H9 (cell line): ENCODE measurements at regions not wholly inside any gene's neighbourhood (a gene's known extent, or its start where the extent isn't known, plus 50 kb on each side); places are given as distances from the start of the nearest gene placed in this dataset.

ENCODE experiments used
- DNase-seq: peaks from one replicate; pipeline ENCODE4 v3.0.0-alpha.2; 2017
- H2AFZ ChIP-seq: one replicate; pipeline ENCODE4 v1.6.1; 2013; ENCODE audit warnings: mild to moderate bottlenecking, low read length, control low read depth, moderate library complexity
- H2AK5ac ChIP-seq: 2 replicates; pipeline ENCODE4 v1.6.1; 2013; ENCODE audit warnings: low read length, control low read depth, mixed read lengths; ENCODE audit not compliant: insufficient read length
- H2BK120ac ChIP-seq: one replicate; pipeline ENCODE4 v1.6.1; 2013; ENCODE audit warnings: low read depth, mild to moderate bottlenecking, low read length, control low read depth, inconsistent platforms; ENCODE audit not compliant: poor library complexity, severe bottlenecking
- H2BK12ac ChIP-seq: 2 replicates; pipeline ENCODE4 v1.6.1; 2013; ENCODE audit warnings: low read length, control low read depth, mixed read lengths, low read depth; ENCODE audit not compliant: insufficient read length
- H2BK15ac ChIP-seq: 2 replicates; pipeline ENCODE4 v1.6.1; 2013; ENCODE audit warnings: low read depth, low read length, control low read depth
- H2BK20ac ChIP-seq: one replicate; pipeline ENCODE4 v1.6.1; 2013; ENCODE audit warnings: low read depth, mild to moderate bottlenecking, low read length, control low read depth, inconsistent platforms; ENCODE audit not compliant: poor library complexity, severe bottlenecking
- H2BK5ac ChIP-seq: 2 replicates; pipeline ENCODE4 v1.6.1; 2013; ENCODE audit warnings: low read length, control low read depth, mixed read lengths; ENCODE audit not compliant: insufficient read length
- H3K14ac ChIP-seq: 2 replicates; pipeline ENCODE4 v1.6.1; 2013; ENCODE audit warnings: low read length, control low read depth; ENCODE audit not compliant: insufficient read depth
- H3K18ac ChIP-seq: 2 replicates; pipeline ENCODE4 v1.6.1; 2013; ENCODE audit warnings: low read depth, mild to moderate bottlenecking, mixed read lengths, low read length, control low read depth; ENCODE audit not compliant: insufficient read length
- H3K23ac ChIP-seq: 2 replicates; pipeline ENCODE4 v1.6.1; 2013; ENCODE audit warnings: low read length, control low read depth, mixed read lengths, low read depth; ENCODE audit not compliant: insufficient read length
- H3K23me2 ChIP-seq: 2 replicates; pipeline ENCODE4 v1.6.1; 2013; ENCODE audit warnings: low read depth, mild to moderate bottlenecking, mixed read lengths, low read length, control low read depth; ENCODE audit not compliant: insufficient read length, poor library complexity, severe bottlenecking
- H3K27ac ChIP-seq: 2 replicates; pipeline ENCODE4 v1.5.1; 2013; ENCODE audit warnings: low read length, control low read depth, mixed read lengths, low read depth; ENCODE audit not compliant: insufficient read length
- H3K27me3 ChIP-seq: 2 replicates; pipeline ENCODE4 v1.6.1; 2013; ENCODE audit warnings: low read length, control low read depth, inconsistent platforms; ENCODE audit not compliant: insufficient read depth
- H3K4ac ChIP-seq: 2 replicates; pipeline ENCODE4 v1.6.1; 2013; ENCODE audit warnings: low read depth, mild to moderate bottlenecking, control low read depth, inconsistent platforms, low read length, moderate library complexity
- H3K4me1 ChIP-seq: 2 replicates; pipeline ENCODE4 v1.6.1; 2013; ENCODE audit warnings: low read length, control low read depth, inconsistent platforms; ENCODE audit not compliant: insufficient read depth
- H3K4me2 ChIP-seq: 2 replicates; pipeline ENCODE4 v1.6.1; 2013; ENCODE audit warnings: low read length, control low read depth, mixed read lengths; ENCODE audit not compliant: insufficient read length, insufficient read depth
- H3K56ac ChIP-seq: 2 replicates; pipeline ENCODE4 v1.6.1; 2013; ENCODE audit warnings: low read depth, mild to moderate bottlenecking, mixed read lengths, low read length, control low read depth; ENCODE audit not compliant: insufficient read length
- H3K79me1 ChIP-seq: 2 replicates; pipeline ENCODE4 v1.6.1; 2013; ENCODE audit warnings: low read depth, mild to moderate bottlenecking, moderate library complexity, low read length, control low read depth, inconsistent platforms; ENCODE audit not compliant: insufficient read depth, poor library complexity, severe bottlenecking
- H3K79me2 ChIP-seq: 2 replicates; pipeline ENCODE4 v1.6.1; 2013; ENCODE audit warnings: low read length, control low read depth, inconsistent platforms; ENCODE audit not compliant: insufficient read depth
- H3K9ac ChIP-seq: 2 replicates; pipeline ENCODE4 v1.6.1; 2013; ENCODE audit warnings: low read length, control low read depth, mixed read lengths; ENCODE audit not compliant: insufficient read length; ENCODE audit errors: extremely low read depth
- H3K9me3 ChIP-seq: one replicate; pipeline ENCODE4 v1.6.1; 2013; ENCODE audit warnings: low read depth, low read length, inconsistent platforms; ENCODE audit not compliant: control insufficient read depth
- H3T11ph ChIP-seq: one replicate; pipeline ENCODE4 v1.6.1; 2013; ENCODE audit warnings: mild to moderate bottlenecking, low read length, control low read depth, inconsistent platforms
- H4K20me1 ChIP-seq: one replicate; pipeline ENCODE4 v1.6.1; 2013; ENCODE audit not compliant: control insufficient read depth, insufficient read length, insufficient read depth
- H4K5ac ChIP-seq: 2 replicates; pipeline ENCODE4 v1.6.1; 2013; ENCODE audit warnings: low read depth, mild to moderate bottlenecking, mixed read lengths, low read length, control low read depth; ENCODE audit not compliant: insufficient read length
- H4K8ac ChIP-seq: replicated peaks from 2 replicates; pipeline ENCODE4 v1.6.1; 2013; ENCODE audit warnings: low read length, control low read depth, mixed read lengths, low read depth; ENCODE audit not compliant: insufficient read length
- H4K91ac ChIP-seq: 2 replicates; pipeline ENCODE4 v1.6.1; 2013; ENCODE audit warnings: low read depth, mild to moderate bottlenecking, moderate library complexity, mixed read lengths, low read length, control low read depth; ENCODE audit not compliant: insufficient read length
- H3K27ac Mint-ChIP-seq, 3 experiments: 2 replicates in 2 of 3; 3 replicates in 1 of 3; pipeline ENCODE4 v1.8.0; 2020 to 2021; ENCODE audit warnings: mixed read lengths in 3 of 3, mild to moderate bottlenecking in 1 of 3, moderate library complexity in 1 of 3
- H3K27me3 Mint-ChIP-seq: 2 replicates; pipeline ENCODE4 v1.8.0; 2021; ENCODE audit warnings: low read depth, mild to moderate bottlenecking, moderate library complexity, mixed read lengths
- H3K36me3 Mint-ChIP-seq, 3 experiments: 2 replicates in 2 of 3; 3 replicates in 1 of 3; pipeline ENCODE4 v1.8.0; 2020 to 2021; ENCODE audit warnings: low read depth in 3 of 3, mixed read lengths in 3 of 3; ENCODE audit not compliant: insufficient read depth in 1 of 3
- H3K4me1 Mint-ChIP-seq, 2 experiments: 2 replicates each; pipeline ENCODE4 v1.8.0; 2020; ENCODE audit warnings: mixed read lengths in 2 of 2
- H3K4me3 Mint-ChIP-seq, 2 experiments: 2 replicates in 1 of 2; 3 replicates in 1 of 2; pipeline ENCODE4 v1.8.0; 2020 to 2021; ENCODE audit warnings: mild to moderate bottlenecking in 2 of 2, mixed read lengths in 2 of 2, moderate library complexity in 1 of 2
- H3K9me3 Mint-ChIP-seq, 2 experiments: 2 replicates in 1 of 2; 3 replicates in 1 of 2; pipeline ENCODE4 v1.8.0; 2020; ENCODE audit warnings: mild to moderate bottlenecking in 2 of 2, mixed read lengths in 2 of 2, moderate library complexity in 1 of 2
- CTCF ChIP-seq: fragments of 200-600 bp; sonication (generic); conservative IDR thresholded peaks from 3 replicates; pipeline ENCODE4 v1.8.0; 2021; ENCODE audit warnings: antibody characterized with exemption, mild to moderate bottlenecking
- WGBS: extraction: QIAGEN DNeasy Blood & Tissue Kit; methylation state at CpG from one replicate; pipeline ENCODE4 v1.1.7; 2013; ENCODE audit warnings: missing lambda C conversion rate, low lambda C conversion rate, mixed read lengths; ENCODE audit not compliant: insufficient read length; ENCODE audit errors: extremely low coverage; 5-methylcytosine and 5-hydroxymethylcytosine counted together

- Mint-ChIP-seq H3K9me3 (peaks cover 3 to 8% of the 10 kb centered on the region in 2 experiments; a peak in 4 of 5 replicates), H3K4me3 (no peak overlapping the region), H3K36me3 (peaks cover 0 to 4% (median 0%) of the 10 kb centered on the region in 3 experiments; a peak in 1 of 7 replicates), H3K27ac (no peak overlapping the region), H3K27me3 (no peaks in the 10 kb centered on the region; the same call in 1 of the 2 replicates), H3K4me1 (no peaks in the 10 kb centered on the region)
- H3K56ac ChIP-seq, result no peak overlapping the region
- H4K20me1 ChIP-seq, result no peaks in the 10 kb centered on the region
- H2BK12ac ChIP-seq, result no peak overlapping the region
- no peak overlapping the region for H2BK20ac ChIP-seq
- H3K18ac ChIP-seq, result no peak overlapping the region
- no peak overlapping the region for H2AK5ac ChIP-seq
- no peak for TF ChIP-seq CTCF
- no peak overlapping the region for H3K27ac ChIP-seq
- H3K4ac ChIP-seq, result no peak overlapping the region
- H4K5ac ChIP-seq, result no peak overlapping the region
- no peak overlapping the region for H3K23ac ChIP-seq
- no peaks in the 10 kb centered on the region for H3K4me1 ChIP-seq
- no peak overlapping the region for H3K14ac ChIP-seq
- H4K91ac ChIP-seq, result no peak overlapping the region
- no peaks in the 10 kb centered on the region for H3K79me1 ChIP-seq
- H3K9ac ChIP-seq, result no peak overlapping the region
- H2BK120ac ChIP-seq, result no peak overlapping the region
- H4K8ac ChIP-seq, result no peak overlapping the region
- H3K79me2 ChIP-seq, result no peaks in the 10 kb centered on the region
- H2AFZ ChIP-seq, result no peak overlapping the region
- no CpG with 5 or more reads among the region's 3 CpGs for WGBS
- H3K9me3 ChIP-seq, result no peaks in the 10 kb centered on the region
- DNase-seq, result no peak
- H3K4me2 ChIP-seq, result no peak overlapping the region
- H3K23me2 ChIP-seq, result no peaks in the 10 kb centered on the region
- H3T11ph ChIP-seq, result no peak overlapping the region
- H3K27me3 ChIP-seq, result no peaks in the 10 kb centered on the region
- no peak overlapping the region for H2BK5ac ChIP-seq
- H2BK15ac ChIP-seq, result no peak overlapping the region
Measured at GRCh38 chr7:28338041-28338440, 74.3 kb upstream of the CREB5 start.
